Stomach (tissue), 4 donors: ENCODE measurements at regions not wholly inside any gene's neighbourhood (a gene's known extent, or its start where the extent isn't known, plus 50 kb on each side); places are given as distances from the start of the nearest gene placed in this dataset.

ENCODE experiments used
- CTCF ChIP-seq, 7 experiments: fragments of 450-650 bp in 4 of 7; fragments of 200-600 bp in 3 of 7; sonication (generic) in 3 of 7; IDR thresholded peaks; one replicate each; pipeline ENCODE4 v1.5.1; 2016 to 2019; ENCODE audit warnings: antibody characterized with exemption in 7 of 7, control low read depth in 2 of 7, mild to moderate bottlenecking in 1 of 7
- EP300 ChIP-seq: sonication (generic); formaldehyde crosslinking; IDR thresholded peaks from one replicate; pipeline ENCODE4 v1.6.1; 2017; ENCODE audit warnings: antibody characterized with exemption
- POLR2AphosphoS5 ChIP-seq, 3 donors: sonication (generic); formaldehyde crosslinking; IDR thresholded peaks; one replicate each; pipeline ENCODE4 v1.6.1; 2016; ENCODE audit warnings: antibody characterized with exemption in 3 of 3

- no peak for TF ChIP-seq EP300
- no peak for TF ChIP-seq CTCF (IDR thresholded peaks at IDR 0.05)
- TF ChIP-seq POLR2AphosphoS5 (IDR thresholded peaks at IDR 0.05): no peak
These were observed 71.0 kb downstream of the FOXD2 start for GRCh38 chr1:47508702-47509431.
